ENCODE measurements at regions not wholly inside any gene's neighbourhood (a gene's known extent, or its start where the extent isn't known, plus 50 kb on each side); places are given as distances from the start of the nearest gene placed in this dataset.
"Not testable (repeated sequence)": the region's sequence is repeated elsewhere in the genome, so short reads cannot be mapped to it uniquely, and the experiment has no call there.

DNA sequence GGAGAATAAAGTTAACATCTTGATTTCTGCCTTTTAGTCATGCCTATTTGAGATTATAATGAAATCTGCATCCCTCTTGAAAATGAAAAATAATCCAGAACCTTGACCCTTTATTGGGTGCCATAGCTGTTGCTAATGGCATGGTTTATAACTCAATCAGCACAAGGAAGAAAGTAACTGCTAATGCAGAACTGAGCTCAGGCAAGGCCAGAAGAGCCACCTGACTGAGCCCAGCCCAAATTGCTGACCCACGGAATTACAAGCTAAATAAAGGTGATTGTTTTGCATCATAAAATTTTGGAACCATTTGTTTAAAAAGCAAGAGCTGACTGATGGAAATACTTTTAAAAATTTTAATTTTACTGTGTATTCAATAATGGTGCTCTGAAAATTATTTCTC, 76.4 kb upstream of the TBL1X start:
- DNase-seq (ENCODE audit: low spot score) = no peak

DNA sequence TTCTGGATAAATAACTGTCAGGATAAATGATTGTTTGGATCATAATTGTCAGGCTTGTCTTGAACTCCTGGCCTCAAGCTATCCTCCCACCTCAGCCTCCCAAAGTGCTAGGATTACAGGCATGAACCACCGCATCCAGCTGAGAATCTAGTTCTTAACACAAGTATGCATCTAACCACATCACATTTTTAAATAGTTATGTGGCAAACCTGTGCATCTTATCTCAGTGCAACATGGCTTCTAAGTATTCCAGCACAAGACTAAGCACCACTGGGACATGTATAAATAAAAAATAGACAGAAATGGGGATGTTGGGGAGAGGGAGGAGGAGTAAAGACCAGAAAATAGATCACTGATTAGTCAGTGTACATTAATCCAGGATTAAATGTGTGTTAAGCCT, 74.7 kb upstream of the TBL1X start:
- DNase-seq (ENCODE audit: low spot score) = no peak

DNA sequence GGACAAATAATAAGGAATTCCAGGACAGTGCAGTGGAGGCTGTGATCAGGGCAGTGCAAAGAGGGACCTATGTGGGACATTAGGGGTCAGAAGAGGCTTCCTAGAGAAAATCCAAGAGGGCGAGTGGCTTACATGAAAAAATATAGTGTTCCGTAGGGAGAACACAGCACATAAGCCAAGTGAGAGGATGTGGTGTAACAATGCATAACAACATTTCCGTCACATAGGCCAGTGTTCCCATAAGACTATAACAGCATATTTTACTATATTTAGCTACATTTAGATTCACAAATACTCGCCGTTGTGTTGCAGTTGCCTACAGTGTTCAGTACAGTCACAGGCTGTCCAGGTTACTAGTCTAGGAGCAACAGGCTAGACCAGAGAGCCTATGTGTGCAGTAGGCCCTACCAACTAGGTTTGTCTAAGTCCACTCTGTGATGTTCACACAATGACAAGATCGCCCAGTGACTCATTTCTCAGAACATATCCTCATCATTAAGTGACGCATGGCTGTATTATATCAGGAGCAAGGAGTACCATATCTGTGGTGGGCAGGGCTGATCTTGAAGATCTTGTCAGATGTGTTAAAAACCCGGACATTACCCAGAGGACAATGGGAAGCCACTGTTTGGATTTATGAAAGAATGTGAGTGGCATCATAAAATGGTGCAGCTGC, 74.0 kb upstream of the TBL1X start:
- no peak for DNase-seq (ENCODE audit: low spot score)

DNA sequence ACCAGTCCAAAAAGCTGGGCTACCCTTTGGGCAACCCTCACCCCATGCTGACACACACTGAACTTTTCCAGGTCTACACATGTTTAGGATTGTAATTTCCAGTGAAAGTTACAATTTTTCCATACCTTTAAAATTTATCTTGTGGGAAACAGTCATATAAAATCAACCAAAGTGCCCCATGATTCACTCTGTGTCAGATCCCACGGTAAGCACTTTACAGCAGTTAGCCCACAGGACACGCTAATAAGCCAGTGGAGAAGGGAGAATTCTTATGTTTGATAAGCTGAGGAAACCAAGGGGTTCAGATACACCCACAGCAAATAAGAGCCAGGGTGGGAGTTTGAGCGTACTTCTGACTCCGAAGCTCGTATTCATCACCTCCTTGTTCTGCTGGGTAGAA, 72.4 kb upstream of the TBL1X start:
- no peak for DNase-seq (ENCODE audit: low spot score)

DNA sequence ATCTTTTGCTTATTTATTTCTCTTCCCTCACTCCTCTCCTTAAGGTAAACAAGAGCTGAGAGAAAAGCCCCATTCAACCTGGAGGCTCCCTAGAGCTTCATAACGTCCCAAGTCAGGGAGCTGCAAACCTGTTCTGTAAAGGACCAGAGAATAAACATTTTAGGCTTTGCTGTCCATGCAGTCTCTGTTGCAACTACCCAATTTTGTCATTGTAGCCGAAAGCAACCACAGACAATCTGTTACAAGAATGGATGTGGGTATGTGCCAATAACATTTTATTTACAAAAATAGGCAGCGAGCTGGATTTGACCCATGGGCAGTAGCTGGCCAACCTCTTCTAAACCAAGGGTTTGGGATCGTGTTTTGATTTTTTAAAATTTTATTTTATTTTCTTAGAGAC, 71.3 kb upstream of the TBL1X start:
- no peak for DNase-seq (ENCODE audit: low spot score)

DNA sequence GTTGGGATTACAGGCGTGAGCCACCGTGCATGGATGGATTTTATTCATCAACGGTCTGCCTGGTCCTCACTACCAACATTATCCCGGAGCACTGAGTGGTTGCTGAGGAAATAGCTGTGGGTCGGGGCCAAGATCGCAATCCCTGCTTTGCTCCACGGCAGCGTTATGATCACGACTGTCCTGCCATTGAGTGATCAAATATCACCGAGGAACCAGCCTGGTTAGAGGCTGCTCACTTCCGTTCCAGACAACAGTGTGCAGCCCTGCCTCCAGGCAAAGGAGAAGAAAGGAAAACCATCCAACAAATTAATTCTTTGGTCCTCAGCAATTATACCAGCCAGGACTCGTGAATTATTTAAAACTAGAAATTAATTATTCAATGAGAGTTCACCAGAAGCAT, 70.6 kb upstream of the TBL1X start:
- no peak for DNase-seq (ENCODE audit: low spot score)

DNA sequence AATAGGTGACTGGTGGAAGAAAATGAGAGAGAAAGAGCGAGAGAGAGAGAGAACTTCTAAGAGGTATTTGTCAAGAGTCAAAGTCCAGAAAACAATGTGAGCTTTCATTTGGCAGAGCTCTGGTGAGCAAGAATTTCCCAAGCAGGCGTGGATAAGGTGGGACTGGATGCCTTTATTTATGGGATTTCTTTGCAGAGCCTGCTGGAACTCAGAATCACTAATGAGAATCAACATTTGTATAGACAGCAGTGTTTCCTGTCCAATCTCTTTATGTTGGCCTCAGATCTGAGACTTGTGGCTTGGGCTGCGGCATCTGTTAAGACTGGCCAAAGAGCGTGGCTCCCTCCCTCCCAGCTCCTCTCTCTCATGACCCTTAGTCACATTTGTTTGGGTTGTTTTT, 67.9 kb upstream of the TBL1X start:
- DNase-seq (ENCODE audit: low spot score) = peak; percentile 22

DNA sequence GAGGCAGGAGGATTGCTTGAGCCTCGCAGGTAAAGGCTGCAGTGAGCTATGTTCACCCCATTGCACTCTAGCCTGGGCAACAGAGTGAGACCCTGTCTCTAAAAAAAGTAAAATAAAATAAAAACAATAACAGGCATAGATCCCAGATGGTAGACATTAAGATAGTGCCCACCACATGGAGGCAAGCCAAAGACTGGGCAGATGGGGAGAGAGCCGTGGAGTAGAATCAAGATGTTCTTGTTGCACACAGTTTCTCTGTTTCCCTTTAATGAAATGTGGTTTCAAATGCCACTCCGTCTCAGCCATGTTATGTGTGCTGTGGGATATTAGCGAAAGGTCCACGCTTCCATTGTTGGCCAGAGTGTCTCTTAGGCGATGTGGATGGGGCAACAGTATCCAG, 63.8 kb upstream of the TBL1X start:
- DNase-seq (ENCODE audit: low spot score) = no peak

DNA sequence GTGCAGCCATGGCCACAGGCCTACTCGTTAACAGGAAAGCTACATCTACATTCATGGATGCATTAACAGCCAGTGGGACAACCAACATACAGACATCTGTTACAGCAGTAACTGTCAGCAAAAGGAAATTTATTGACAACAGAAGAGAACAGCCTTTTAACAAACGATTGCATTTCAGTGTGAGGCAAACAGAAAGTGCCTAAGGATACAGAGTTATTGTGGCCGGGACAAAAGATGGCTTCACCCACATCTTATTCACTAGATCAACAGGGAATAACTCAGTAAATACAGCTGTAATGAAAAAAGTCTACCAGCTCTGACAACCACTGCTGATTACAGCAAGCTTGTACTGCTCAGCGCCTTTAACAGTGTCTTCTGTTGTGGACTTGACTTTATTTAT, 61.5 kb upstream of the TBL1X start:
- DNase-seq (ENCODE audit: low spot score) = no peak

DNA sequence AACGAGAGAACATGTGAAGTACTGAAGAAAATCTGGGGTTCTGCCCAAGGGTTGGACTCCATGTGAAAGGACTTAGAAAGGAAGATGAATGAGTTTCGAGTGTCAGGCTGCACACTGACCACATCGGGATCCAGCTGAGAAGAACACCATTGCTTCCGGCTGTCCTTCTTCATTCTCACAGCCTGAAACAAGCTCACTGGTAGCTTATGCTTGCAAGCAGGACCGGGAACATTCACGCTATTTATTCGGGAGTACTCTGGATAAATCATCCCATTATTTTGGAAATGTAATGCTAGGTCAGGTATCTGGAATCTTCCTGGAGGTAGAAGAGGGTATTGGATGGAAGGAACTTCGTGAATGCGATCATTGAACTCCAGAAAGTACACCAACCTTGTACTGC, 59.2 kb upstream of the TBL1X start:
- DNase-seq (ENCODE audit: low spot score) = not testable (repeated sequence)

DNA sequence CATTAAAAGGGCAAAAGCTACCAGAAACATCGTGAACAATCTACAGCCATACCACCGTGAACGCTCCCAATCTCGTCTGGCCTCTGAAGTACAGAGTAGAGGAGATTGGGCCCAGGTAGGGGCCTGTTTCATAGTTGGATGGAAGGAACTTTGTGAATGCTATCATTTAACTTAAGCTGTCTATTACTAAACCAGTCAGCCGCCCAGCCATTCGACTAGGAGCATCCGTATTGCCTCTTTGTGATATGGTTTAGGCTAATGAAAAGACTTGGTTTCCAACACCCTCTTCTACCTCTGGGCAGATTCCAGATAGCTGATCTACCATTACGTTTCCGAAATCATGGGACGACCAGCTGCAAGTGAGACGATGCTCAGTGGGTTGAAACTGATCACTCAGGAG, 54.0 kb upstream of the TBL1X start:
- DNase-seq (ENCODE audit: low spot score) = not testable (repeated sequence)

DNA sequence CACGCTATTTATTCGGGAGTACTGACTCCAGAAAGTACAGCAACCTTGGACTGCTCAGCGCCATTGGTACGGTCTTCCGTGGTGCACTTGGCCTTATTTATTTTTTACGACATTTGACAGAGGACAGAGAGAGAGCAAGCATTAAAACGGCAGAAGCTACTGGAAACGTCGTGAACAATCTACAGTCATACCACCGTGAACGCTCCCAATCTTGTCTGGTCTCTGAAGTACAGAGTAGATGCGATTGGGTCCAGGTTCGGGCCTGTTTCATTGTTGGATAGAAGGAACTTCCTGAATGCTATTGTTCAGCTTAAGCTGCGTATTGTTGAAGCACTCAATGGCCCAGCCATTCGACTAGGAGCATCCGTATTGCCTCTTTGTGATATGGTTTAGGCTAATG, 53.2 kb upstream of the TBL1X start:
- DNase-seq (ENCODE audit: low spot score) = not testable (repeated sequence)

DNA sequence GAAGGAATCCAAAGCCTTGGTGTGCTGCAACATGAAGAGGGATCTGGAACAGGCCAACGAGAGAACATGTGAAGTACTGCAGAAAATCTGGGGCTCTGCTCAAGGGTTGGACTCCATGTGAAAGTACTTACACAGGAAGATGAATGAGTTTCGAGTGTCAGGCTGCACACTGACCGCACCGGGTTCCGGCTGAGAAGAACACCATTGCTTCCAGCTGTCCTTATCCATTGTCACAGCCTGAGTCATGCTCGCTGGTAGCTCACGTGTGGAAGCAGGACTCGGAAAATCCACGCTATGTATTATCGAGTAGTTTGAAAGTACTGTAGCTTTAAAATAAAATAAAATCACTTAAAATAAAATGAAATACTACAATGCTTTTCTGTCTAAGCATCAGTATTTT, 50.4 kb upstream of the TBL1X start:
- no peak for DNase-seq (ENCODE audit: low spot score)

Data from HuH-7 (cell line).